NCI-H2107 (cell line): ENCODE measurements at regions not wholly inside any gene's neighbourhood (a gene's known extent, or its start where the extent isn't known, plus 50 kb on each side); places are given as distances from the start of the nearest gene placed in this dataset.
A peak's percentile ranks its signal among the peaks of the same experiment; 100 is the strongest.
"Not testable (repeated sequence)": the region's sequence is repeated elsewhere in the genome, so short reads cannot be mapped to it uniquely, and the experiment has no call there.

Experiments
- DNase-seq: peaks from one replicate; lab custom pipeline; 2025; lab: John Stamatoyannopoulos, UW

DNA sequence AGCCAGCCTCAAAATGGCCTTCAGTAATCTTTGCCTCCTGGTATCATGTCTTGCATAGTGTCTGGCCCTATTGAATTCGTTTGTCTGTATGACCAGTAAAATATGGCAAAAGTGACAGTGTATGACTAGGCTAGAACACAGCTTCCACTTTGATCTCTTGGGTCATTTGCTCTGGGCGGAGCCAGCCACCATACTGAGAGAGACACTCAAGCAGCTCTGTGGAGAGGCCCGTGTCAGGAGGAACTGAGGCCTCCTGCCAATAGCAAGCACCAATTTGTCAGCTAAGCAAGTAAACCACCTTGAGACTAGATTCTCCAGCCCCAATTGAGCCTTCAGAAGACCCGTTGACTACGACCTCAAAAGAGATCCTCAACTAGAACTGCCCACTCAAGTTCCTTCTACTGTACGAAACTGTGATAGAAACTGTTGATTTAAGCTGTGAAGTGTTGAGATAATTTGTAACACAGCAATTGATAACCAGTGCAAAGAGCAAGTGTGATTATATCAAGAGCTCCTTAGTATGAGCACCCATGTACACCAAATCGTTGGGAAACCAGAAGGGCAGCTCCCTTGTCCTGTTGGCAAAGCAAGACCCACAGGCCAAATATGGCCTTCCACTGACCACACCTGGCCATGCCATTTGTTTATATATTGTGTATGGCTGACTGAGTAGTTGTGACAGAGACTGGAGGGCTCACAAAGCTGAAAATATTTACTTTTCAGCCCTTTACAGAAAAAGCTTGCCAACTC lies 52.7 kb upstream of the SERBP1 start:
- no peak for DNase-seq

DNA sequence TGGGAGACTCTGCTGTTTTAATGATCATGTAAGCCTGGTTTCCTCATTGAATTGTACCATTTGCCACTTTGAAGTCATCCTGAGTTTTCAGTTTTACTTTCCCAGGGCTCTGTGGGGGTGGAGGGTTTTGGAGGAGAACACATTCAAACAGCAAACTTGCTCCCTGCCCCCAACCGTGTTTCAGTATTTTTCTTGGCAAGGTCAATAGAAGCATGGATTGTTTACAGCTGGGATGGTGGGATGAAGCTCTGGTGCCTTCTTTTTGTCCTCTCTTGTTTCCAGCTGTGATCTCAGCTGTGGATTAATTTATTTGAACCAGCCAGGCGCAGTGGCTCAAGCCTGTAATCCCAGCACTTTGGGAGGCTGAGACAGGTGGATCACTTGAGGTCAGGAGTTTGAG lies 54.3 kb upstream of the SERBP1 start:
- DNase-seq: no peak

DNA sequence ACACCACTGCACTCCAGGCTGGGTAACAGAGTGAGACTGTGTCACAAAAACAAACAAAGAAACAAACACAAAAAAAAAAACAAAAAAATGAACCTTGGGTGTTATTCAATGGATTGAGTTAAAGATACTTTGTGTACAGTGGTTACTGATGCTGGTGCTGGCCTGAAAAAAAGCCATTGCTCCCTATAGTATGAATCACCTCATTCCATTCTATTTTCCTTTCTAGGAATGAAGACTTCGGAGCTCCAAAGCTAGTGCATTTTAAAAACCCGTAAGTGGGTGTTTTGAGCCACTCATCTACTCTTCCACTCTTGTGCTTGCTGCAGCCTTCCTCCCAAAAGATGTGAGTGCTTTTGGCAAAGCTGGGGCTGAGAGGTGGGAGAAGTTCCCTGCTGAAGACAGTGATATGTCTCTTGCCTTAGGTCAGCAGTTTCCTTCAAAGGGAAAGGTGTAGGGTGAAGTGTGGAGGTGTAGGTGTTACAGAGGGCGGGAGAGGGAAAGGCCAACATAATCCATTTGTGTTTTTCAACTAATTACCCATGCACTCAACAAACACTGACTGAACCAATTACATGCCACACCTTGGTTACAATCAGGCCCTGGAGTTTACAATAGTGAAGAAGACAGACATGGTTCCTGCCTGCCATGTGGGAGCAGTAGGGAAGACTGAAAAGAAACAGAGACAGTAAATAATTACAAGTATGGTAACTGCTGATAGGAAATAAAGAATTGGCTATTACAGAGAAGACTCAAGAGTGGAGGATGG lies 55.0 kb upstream of the SERBP1 start:
- DNase-seq: no peak

DNA sequence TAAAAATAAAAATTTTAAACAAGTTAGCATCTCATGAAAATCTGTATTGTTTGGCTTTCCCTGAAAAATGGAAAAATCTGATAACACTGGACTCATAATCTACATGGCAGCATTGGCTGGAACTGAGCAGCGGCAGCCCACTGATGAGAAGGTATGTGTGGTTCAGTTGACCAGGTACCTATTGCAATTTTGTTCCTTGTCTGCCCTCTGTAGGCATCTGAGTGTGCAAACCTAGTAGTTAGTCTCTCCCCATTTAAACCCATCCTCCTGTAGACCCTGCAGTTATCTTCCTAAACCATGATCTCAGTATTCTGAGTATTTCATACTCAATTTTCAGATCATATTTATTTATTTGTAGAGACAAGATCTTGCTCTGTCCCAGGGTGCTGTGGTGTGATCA lies 59.4 kb upstream of the SERBP1 start:
- DNase-seq: no peak

DNA sequence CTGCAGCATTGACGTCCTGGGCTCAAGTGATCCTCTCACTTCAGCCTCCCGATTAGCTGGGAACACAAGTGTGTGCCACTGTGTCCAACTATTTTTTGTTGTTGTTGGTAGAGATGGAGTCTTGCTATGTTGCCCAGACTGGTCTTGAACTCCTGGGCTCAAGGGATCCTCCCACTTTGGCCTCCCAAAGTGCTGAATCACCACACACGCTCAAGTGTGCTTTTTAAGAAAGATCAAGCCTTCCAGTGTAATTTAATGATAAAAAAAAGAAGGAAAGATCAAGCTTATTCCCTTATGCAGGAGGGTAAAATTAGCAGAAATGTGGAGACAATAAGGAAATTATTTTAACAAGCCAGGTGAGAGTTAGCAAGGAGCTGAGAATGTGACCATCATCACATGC lies 61.1 kb upstream of the SERBP1 start:
- no peak for DNase-seq

DNA sequence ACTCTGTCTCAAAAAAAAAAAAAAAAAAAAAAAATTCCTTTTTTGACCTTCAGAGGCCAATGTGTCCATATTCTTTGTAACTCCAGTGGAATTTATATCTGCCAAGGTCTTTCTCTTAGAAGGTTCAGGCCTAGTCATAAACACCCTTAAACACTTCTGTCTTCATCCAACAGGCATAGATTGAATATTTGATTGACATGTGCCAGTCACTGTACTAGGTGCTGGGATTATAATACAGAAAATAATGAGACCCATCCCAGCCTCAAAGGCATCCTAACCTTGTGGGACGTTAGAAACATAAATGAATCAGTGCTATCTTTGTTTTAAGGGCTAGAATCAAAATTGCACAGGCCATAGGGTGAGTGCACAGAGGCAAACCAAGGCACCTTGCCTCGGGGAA lies 62.9 kb upstream of the SERBP1 start:
- no peak for DNase-seq

DNA sequence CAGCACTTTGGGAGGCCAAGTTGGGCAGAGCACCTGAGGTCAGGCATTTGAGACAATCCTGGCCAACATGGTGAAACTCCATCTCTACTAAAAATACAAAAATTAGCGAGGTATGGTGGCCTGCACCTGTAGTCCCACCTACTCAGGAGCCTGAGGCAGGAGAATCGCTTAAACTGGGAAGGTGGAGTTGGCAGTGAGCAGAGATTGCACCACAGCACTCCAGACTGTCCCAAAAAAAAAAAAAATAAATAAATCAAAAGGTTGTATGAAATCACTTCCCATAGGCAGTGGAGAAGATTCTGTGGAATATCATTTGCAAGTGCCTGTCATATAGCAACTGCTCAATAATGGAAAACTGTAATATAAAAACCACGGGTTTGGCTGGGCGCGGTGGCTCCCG lies 65.1 kb upstream of the SERBP1 start:
- DNase-seq: no peak

DNA sequence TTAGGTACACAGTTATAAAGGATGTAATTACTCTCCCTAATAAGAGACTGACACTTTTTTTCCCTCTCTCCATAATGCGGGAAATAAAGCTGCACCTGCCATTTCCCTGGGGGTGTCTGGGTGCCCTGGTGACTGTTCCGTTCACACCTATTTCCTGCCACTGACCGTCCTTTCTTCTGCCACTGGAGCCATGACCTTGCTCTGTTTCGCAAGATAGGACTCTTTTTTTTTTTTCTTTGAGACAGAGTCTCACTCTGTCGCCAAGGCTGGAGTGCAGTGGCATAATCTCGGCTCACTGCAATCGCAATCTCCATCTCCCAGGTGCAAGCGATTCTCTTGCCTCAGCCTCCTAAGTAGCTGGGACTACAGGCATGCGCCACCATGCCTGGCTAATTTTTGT lies 66.1 kb upstream of the SERBP1 start:
- DNase-seq: no peak

DNA sequence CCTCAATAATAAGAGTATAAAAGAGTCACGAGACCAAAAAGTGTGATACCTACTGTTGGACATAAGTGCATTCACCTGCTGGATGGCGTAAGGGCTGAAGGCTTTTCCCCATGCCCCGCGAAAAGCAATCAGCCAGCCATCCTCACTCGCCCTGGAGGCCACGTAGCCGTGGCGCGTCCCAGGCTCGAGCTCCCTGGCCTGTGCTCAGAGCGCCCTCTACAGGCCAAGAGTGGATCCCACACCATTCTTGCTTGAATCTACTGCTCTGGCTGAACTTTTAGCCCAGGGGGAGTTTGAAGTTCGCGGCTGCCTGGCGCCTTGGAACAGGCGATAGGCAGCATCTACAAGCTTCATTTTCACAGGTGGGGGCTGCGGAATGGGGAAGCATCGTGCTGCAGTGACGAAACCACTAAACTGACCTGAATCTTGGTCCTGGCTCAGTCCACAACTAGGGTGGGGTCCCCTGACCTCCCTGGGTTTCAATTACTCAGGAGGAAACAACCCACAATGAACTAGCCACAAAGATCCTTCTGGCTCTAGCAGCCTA lies 70.3 kb upstream of the SERBP1 start:
- peak; percentile 92 for DNase-seq

DNA sequence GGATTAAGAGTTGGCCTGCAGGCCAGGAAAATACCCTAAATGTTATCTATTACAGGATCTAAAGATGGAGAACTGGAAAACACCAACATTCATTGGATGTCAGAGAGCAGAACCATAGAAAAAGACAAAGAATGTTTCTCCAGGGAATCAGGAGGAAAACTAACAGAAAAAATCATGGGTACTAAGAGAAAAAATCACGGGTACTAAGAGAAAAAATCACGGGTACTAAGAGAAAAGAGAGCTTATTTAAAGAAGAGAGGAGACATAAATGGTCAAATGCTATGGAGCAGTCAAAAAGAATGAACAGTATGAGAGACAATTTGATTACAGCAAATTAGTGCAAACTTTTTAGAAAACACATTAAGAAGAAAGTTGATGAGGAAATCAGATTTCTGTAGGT lies 73.8 kb upstream of the SERBP1 start:
- DNase-seq: no peak

DNA sequence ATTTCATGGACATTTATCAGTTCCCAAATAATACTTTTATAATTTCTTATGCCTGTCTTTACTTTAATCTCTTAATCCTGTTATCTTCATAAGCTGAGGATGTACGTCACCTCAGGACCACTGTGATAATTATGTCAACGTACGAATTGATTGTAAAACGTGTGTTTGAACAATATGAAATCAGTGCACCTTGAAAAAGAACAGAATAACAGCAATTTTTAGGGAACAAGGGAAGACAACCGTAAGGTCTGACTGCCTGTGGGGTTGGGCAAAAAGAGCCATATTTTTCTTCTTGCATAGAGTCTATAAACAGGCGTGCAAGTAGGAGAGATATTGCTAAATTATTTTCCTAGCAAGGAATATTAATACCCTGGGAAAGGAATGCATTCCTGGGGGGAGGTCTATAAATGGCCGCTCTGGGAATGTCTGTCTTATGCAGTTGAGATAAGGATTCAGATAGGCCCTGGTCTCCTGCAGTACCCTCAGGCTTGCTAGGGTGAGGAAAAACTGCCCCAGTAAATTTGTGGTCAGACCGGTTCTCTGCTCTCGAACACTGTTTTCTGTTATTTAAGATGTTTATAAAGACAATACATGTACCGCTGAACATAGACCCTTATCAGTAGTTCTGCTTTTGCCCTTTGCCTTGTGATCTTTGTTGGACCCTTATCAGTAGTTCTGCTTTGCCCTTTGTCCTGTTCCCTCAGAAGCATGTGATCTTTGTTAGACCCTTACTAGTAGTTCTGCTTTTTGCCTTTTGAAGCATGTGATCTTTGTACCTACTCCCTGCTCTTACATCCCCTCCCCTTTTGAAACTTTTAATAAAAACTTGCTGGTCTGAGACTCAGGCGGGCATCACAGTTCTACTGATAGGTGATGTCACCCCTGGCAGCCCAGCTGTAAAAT lies 83.4 kb upstream of the SERBP1 start:
- not testable (repeated sequence) for DNase-seq

DNA sequence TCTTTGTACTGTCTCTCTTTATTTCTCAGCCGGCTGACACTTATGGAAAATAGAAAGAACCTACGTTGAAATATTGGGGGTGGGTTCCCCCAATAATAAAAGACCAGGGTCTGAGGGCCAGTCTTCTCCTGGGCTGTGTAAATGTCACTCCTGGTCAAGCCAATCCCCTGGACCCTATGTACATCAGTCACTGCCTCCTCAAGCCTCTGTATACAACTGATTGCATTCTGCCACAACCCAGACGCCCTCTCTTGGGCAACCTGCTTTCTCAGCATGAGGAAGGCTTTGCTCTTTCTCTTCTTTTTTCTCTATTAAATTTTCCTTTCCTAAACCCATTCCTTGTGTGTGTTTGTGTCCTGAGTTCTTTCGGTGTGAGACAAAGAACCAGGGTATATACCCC lies 84.1 kb upstream of the SERBP1 start:
- DNase-seq: no peak

DNA sequence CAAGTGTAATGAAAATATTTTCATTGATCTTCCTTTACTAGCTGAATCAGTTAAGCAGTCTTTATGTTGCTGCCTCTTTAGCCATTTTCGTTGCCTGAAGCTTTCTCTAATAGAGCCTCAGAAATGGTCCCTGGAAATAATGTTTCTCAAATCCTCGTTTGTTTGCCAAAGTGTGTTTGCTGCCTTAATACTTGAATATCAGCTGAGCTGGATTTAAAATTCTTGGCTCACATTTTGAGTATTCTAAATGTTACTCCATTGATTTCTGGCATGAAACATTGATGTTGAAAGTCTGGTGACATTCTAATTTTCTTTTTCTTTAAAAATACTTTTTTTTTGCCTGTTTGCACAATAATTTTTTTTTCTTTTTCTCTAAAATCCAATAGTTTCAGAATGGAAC lies 84.6 kb upstream of the SERBP1 start:
- DNase-seq: no peak

DNA sequence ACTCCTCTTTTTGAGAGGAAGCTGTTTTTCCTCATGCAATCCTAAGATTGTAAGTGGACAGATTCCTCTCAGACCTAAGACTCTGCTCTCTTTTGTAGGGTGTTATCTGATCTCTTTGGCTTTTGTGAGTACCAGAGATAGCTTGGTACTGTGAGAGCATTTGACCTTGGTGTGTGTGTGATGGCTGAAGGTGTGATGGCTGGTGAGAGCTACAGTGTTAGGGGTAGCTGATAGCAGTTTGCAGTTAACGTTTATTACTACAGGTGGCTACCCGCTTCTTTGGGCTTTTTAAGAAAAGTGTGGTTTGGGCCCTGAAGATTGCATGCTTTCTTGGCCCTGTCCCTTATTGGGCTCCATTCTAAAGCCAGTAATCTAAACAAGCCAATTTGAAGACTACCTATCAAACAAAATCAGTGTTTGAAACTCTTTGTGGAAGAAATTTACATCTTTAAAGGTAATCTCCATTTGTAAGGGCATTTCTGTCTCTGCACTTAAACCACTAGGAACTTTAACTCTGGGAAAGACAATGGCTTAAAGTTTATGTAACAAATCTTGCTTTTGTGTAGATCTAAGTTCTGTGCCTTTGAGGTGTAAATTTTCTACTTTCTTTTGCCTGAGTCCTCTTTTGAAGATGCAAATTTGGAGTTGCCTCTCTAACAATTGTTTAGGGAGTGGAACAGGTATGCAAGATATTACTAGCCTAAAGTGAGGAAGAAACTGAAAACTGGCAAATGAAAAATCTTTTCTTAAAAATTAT lies 85.3 kb upstream of the SERBP1 start:
- DNase-seq: no peak

DNA sequence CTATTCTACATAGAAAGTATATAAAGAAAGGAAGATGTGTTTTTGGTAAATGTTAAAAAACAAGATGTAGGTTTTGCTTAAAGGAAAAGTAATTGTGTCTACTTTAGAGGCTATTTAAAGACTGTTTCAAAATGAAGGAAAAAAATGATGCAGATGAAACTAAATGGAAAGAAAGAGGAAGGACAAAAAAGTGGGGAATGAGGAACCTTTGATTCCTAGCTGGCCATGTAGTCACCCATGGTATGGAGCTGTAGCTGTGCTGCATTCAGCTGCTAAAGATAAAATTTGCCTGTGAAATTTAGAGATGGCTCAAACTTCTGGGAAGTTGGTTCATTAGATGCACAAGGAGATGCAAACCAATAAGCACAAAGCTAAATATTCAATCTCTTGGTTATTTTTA lies 86.8 kb upstream of the SERBP1 start:
- no peak for DNase-seq

DNA sequence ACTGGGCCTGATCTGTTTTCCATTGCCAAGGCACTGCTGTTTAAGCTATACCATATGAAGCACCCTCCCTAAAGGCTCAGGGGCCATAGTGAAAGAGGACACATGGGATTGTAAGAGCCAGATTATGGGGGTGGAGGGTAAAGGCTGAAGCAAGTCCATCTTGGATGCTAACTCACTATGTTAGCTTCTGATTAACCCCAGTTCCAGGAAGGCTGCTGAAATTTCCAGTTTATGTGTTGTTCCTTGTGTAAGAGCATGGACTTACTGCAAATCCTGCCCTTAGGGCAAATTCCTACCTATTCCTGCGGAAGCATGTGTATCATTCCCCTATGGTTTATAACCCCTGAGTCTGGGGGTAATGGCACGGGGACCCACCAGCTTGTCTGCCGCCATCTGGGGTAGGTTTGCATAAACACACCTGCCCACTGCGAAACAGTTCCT lies 91.8 kb upstream of the SERBP1 start:
- DNase-seq: no peak

DNA sequence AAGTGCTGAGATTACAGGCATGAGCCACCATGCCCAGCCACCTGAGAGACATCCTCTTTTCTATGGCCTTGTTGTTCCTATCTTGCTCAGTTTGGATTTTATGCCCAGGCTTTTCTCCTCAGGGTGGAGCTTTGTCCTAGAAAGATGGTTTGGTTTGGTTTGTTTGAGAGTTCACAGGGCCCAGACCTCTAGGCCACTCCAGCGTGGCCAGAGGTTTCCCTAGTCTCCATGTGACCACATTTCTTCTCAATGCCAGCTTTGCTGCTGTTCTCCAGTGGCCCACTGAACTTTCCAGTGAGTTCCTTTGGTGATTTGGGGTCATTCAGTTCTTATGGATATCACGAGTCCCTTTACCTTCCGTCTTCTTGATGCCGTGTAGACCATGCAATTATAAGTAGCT lies 92.6 kb upstream of the SERBP1 start:
- DNase-seq: no peak

DNA sequence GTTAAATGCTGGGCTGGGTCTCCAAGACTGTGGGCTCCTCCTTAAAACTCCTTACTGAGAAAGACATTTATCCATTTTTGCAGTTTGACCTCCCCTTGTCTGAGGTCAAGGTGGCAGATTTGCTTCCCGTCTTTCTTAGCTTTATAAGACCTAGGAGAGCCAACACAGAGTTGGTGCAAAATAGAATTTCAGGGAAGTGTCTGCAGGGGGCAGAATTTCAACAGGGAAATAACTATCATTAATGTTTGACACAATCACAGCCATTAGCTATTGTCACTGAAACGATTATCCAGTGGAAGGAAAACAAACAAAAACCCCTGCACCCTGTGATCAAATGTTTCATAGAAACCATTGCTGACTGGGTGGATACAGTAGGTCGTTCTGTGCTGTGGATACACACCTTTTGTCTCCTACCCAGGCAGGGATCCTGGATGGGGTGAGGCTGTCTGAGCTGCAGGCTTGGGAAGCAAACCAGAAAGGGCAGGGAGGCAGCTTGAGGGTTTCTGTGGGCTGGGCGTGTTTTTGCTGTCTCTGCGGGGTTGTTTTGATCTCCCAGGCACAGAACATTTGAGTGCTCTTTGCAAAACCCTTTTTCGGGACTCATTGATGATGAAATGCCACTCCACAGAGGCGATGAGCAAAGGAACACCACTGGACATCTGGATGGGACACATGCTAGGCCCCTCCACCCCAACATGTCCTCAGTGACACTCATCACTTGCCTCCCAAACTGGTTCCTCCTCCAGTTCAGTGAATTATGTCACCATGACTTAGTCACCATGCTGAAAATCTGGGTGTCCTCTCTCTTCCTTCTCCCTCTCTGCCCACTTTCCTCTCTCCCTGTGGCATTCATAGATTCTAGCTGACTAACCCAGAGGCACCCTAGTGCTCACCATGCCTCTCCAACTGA lies 94.2 kb upstream of the SERBP1 start:
- DNase-seq: no peak

DNA sequence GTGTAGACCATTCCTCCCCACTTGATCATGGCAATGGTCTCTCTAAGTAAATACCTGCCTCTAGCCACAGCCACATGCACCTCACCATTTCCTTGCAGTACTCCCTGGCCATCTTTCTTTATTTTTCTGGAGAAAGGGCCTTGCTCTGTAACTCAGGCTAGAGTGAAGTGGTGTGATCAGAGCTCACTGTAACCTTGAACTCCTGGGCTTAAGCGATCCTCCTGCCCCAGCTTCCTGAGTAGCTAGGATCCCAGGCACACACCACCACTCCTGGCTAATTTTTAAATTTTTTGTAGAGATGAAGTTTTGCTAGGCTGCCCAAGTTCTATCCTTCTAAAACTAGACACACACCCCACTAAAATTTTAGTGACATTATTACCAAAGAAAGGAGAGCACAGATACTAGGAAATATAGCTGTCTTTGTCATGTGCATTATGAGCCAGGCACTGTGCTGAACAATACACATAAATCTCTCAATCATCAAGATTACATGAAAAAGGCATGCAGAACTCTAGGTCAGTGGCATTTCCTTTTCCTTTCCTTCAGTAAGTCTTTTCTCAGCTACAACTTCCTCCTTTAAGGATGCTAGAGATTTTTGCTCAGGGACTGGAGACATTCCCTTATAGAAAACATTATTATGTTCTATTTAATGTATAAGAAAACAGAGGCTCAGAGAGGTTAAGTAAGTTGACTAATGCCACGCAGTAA lies 95.0 kb upstream of the SERBP1 start:
- no peak for DNase-seq

DNA sequence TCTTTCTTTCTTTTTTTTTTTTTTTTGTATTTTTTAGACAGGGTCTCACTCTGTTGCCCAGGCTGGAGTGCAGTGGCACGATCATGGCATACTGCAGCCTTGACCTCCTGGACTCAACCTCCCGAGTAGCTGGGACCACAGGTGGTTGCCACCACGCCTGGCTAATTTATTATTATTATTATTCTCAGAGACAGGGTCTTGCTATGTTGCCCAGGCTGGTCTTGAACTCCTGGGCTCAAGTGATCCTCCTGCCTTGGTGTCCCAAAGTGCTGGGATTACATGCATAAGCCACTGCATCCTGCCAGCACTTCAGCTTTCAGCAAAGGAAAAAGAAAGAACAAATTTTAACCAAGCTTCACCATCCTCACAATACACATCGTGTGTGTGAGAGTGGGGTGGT lies 97.9 kb upstream of the SERBP1 start:
- no peak for DNase-seq
